Osteoblast (primary cell): ENCODE measurements at regions not wholly inside any gene's neighbourhood (a gene's known extent, or its start where the extent isn't known, plus 50 kb on each side); places are given as distances from the start of the nearest gene placed in this dataset.
"Not testable (repeated sequence)": the region's sequence is repeated elsewhere in the genome, so short reads cannot be mapped to it uniquely, and the experiment has no call there.

Source experiments
- DNase-seq: peaks from one replicate; pipeline ENCODE4 v3.0.0; 2011; ENCODE audit warnings: low spot score, mixed read lengths; ENCODE audit not compliant: insufficient read length; ENCODE audit errors: missing footprints
- H2AFZ ChIP-seq: 2 replicates; pipeline ENCODE4 v1.6.0; 2011; ENCODE audit warnings: mild to moderate bottlenecking, low read length
- H3K27ac ChIP-seq: 2 replicates; pipeline ENCODE4 v1.5.1; 2011; ENCODE audit warnings: mild to moderate bottlenecking, low read depth, low read length, moderate library complexity
- H3K27me3 ChIP-seq: 2 replicates; pipeline ENCODE4 v1.6.0; 2012; ENCODE audit warnings: mild to moderate bottlenecking, control low read depth, inconsistent platforms, low read length, moderate library complexity; ENCODE audit not compliant: insufficient read depth
- H3K36me3 ChIP-seq: 2 replicates; pipeline ENCODE4 v1.5.1; 2011; ENCODE audit warnings: mild to moderate bottlenecking, low read length, control low read depth, moderate library complexity; ENCODE audit not compliant: insufficient read depth
- H3K4me1 ChIP-seq: 2 replicates; pipeline ENCODE4 v1.5.1; 2011; ENCODE audit warnings: mild to moderate bottlenecking, low read length, control low read depth, moderate library complexity; ENCODE audit not compliant: insufficient read depth
- H3K4me2 ChIP-seq: 2 replicates; pipeline ENCODE4 v1.6.0; 2011; ENCODE audit warnings: mild to moderate bottlenecking, low read length; ENCODE audit not compliant: insufficient read depth
- H3K4me3 ChIP-seq: fragments of 200-600 bp; sonication (generic); 3 replicates; pipeline ENCODE4 v1.5.1; 2012; ENCODE audit warnings: mild to moderate bottlenecking, low read length, inconsistent platforms; ENCODE audit not compliant: insufficient read depth
- H3K79me2 ChIP-seq: 2 replicates; pipeline ENCODE4 v1.6.0; 2012; ENCODE audit warnings: mild to moderate bottlenecking, low read length, control low read depth, inconsistent platforms; ENCODE audit not compliant: insufficient read depth
- H3K9me3 ChIP-seq: 2 replicates; pipeline ENCODE4 v1.5.1; 2011; ENCODE audit warnings: low read depth, low read length, control low read depth
- H4K20me1 ChIP-seq: 2 replicates; pipeline ENCODE4 v1.6.0; 2012; ENCODE audit warnings: mild to moderate bottlenecking, low read length, control low read depth; ENCODE audit not compliant: insufficient read depth
- CTCF ChIP-seq: IDR thresholded peaks from 2 replicates; pipeline ENCODE4 v1.5.1; 2011; ENCODE audit warnings: mild to moderate bottlenecking, low read depth, low read length, moderate library complexity; ENCODE audit errors: extremely low read depth

- DNase-seq, result no peak
- Histone ChIP-seq H3K4me3 (no peak overlapping the region), H2AFZ (no peak overlapping the region), H3K4me1 (no peaks in the 10 kb centered on the region), H3K4me2 (no peak overlapping the region), H3K36me3 (no peaks in the 10 kb centered on the region), H4K20me1 (no peaks in the 10 kb centered on the region), H3K79me2 (no peaks in the 10 kb centered on the region), H3K27ac (no peak overlapping the region), H3K27me3 (no peaks in the 10 kb centered on the region), H3K9me3 (no peaks in the 10 kb centered on the region)
- no peak for TF ChIP-seq CTCF
Observed at GRCh38 chr6:55931101-55931500, 55.7 kb upstream of the BMP5 start.

GRCh38 chr6:55927713-55928112 lies 52.3 kb upstream of the BMP5 start:
- not testable (repeated sequence) for H3K4me2 ChIP-seq, H3K79me2 ChIP-seq, H3K4me1 ChIP-seq, H3K4me3 ChIP-seq, H3K27me3 ChIP-seq, H4K20me1 ChIP-seq, H3K36me3 ChIP-seq, DNase-seq, H3K27ac ChIP-seq, H2AFZ ChIP-seq, H3K9me3 ChIP-seq

GRCh38 chr6:55925292-55925691 lies 49.9 kb upstream of the BMP5 start:
- Histone ChIP-seq H2AFZ (no peak overlapping the region), H4K20me1 (no peaks in the 10 kb centered on the region), H3K27me3 (no peaks in the 10 kb centered on the region), H3K27ac (peak overlapping the region; percentile 75), H3K9me3 (no peaks in the 10 kb centered on the region), H3K4me3 (no peak overlapping the region), H3K4me1 (peaks cover 4% of the 10 kb centered on the region), H3K4me2 (no peak overlapping the region), H3K36me3 (no peaks in the 10 kb centered on the region), H3K79me2 (no peaks in the 10 kb centered on the region)
- DNase-seq, result peak; percentile 86
- TF ChIP-seq CTCF, result no peak
